SK-N-SH treated with all-trans-retinoic acid at 6 μM for 48 hours (cell line): ENCODE measurements at regions not wholly inside any gene's neighbourhood (a gene's known extent, or its start where the extent isn't known, plus 50 kb on each side); places are given as distances from the start of the nearest gene placed in this dataset.

Experiments
- ARNTL ChIP-seq: fragments of 450-650 bp; formaldehyde crosslinking; IDR thresholded peaks from 2 replicates; pipeline ENCODE4 v1.5.0; 2020; ENCODE audit warnings: low read depth, mild to moderate bottlenecking, moderate library complexity, borderline replicate concordance
- OSR1 ChIP-seq: fragments of 250-450 bp; sonication (Bioruptor Pico); IDR thresholded peaks from 2 replicates; pipeline ENCODE4 v1.8.0; 2022; ENCODE audit warnings: moderate library complexity, mild to moderate bottlenecking, inconsistent platforms
- TOX ChIP-seq: fragments of 250-450 bp; sonication (Bioruptor Pico); IDR thresholded peaks from 2 replicates; pipeline ENCODE4 v1.8.0; 2021; ENCODE audit warnings: mild to moderate bottlenecking, moderate library complexity, borderline replicate concordance
- ZFP30 ChIP-seq: fragments of 450-650 bp; formaldehyde crosslinking; IDR thresholded peaks from 2 replicates; pipeline ENCODE4 v1.5.0; 2022; ENCODE audit warnings: mild to moderate bottlenecking, moderate library complexity
- TF ChIP-seq, protein P1 (sequence below): fragments of 250-450 bp; sonication (Bioruptor Pico); IDR thresholded peaks from 2 replicates; pipeline ENCODE4 v1.8.0; 2021; ENCODE audit warnings: low read depth, mild to moderate bottlenecking, moderate library complexity, borderline replicate concordance

DNA sequence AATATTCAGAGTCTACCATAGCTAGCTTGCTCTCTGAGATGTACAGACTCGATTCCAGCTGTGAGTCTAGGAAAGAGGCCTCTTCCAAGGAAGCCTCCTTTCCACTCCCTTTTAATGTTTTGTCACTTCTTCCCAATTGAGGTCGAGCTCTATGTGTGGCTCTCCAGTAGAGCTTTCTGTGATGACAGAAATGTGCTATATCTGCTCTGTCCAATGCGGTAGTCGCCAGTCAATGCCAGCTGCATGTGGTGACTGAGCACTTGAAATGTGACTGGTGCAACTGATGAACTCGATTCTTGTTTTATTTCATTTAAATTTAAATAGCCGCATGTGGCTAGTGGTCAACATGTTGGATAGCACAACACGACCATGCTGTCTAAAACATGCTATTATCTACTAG, 387.0 kb upstream of the NRP1 start:
- TF ChIP-seq ZFP30 (CRISPR knock-in tag) (no peak), ARNTL (CRISPR knock-in tag) (no peak), TOX (CRISPR knock-in tag) (no peak), OSR1 (CRISPR knock-in tag) (no peak)
- TF ChIP-seq, protein P1, sequence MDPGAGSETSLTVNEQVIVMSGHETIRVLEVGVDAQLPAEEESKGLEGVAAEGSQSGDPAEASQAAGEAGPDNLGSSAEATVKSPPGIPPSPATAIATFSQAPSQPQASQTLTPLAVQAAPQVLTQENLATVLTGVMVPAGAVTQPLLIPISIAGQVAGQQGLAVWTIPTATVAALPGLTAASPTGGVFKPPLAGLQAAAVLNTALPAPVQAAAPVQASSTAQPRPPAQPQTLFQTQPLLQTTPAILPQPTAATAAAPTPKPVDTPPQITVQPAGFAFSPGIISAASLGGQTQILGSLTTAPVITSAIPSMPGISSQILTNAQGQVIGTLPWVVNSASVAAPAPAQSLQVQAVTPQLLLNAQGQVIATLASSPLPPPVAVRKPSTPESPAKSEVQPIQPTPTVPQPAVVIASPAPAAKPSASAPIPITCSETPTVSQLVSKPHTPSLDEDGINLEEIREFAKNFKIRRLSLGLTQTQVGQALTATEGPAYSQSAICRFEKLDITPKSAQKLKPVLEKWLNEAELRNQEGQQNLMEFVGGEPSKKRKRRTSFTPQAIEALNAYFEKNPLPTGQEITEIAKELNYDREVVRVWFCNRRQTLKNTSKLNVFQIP (CRISPR knock-in tag) = no peak
